ENCODE measurements at regions not wholly inside any gene's neighbourhood (a gene's known extent, or its start where the extent isn't known, plus 50 kb on each side); places are given as distances from the start of the nearest gene placed in this dataset.

GRCh38 chr14:25400607-25401206 is 350.8 kb upstream of the STXBP6 start:
- ChIA-PET POLR2A (no interaction called here), CTCF (interaction anchor here (0.7 to 1.9 kb wide), 9 partner anchors 8 to 691 kb away, joined by 3 to 6 read pairs (median 3); no protein-coding TSS in a partner anchor)
- Histone ChIP-seq H3K9me3 (no peaks in the 10 kb centered on the region), H3K4me1 (no peaks in the 10 kb centered on the region), H3K4me3 (no peak overlapping the region), H3K27ac (no peak overlapping the region), H3K4me2 (no peak overlapping the region)
- DNase-seq (ENCODE audit: low read depth in 1 of 2, low spot score in 1 of 2) (peak in 1 of 2 experiments; percentile 54), ATAC-seq (peak in 1 of 2 experiments; percentile 61; a peak in 2 of 6 replicates), FAIRE-seq (no peak)
- 12% methylated on average over 12 of the region's 12 CpGs for WGBS (ENCODE audit: missing lambda C conversion rate)
- TF ChIP-seq SMC3 (IDR thresholded peaks at IDR 0.05) (no peak), ESRRA (IDR thresholded peaks at IDR 0.05; ENCODE audit: borderline replicate concordance, low read length) (peak; percentile 57; the same call in 1 of the 2 replicates), RAD21 (conservative IDR thresholded peaks at IDR 0.05 in 1 of 2, IDR thresholded peaks at IDR 0.05 in 1 of 2) (peak in 1 of 2 experiments; percentile 42; a peak in 1 of 5 replicates)
- TF ChIP-seq, protein P1, sequence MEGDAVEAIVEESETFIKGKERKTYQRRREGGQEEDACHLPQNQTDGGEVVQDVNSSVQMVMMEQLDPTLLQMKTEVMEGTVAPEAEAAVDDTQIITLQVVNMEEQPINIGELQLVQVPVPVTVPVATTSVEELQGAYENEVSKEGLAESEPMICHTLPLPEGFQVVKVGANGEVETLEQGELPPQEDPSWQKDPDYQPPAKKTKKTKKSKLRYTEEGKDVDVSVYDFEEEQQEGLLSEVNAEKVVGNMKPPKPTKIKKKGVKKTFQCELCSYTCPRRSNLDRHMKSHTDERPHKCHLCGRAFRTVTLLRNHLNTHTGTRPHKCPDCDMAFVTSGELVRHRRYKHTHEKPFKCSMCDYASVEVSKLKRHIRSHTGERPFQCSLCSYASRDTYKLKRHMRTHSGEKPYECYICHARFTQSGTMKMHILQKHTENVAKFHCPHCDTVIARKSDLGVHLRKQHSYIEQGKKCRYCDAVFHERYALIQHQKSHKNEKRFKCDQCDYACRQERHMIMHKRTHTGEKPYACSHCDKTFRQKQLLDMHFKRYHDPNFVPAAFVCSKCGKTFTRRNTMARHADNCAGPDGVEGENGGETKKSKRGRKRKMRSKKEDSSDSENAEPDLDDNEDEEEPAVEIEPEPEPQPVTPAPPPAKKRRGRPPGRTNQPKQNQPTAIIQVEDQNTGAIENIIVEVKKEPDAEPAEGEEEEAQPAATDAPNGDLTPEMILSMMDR (IDR thresholded peaks at IDR 0.05), result peak; percentile 53

GRCh38 chr14:25396128-25396527 is 346.2 kb upstream of the STXBP6 start:
- DNase-seq (ENCODE audit: low read depth in 1 of 2, low spot score in 1 of 2) (no peak), FAIRE-seq (no peak), ATAC-seq (no peak)
- WGBS (ENCODE audit: missing lambda C conversion rate), result 0% methylated on average over 1 of the region's 1 CpG
- CTCF ChIA-PET, result interaction anchor here (0.6 to 1.4 kb wide), 3 partner anchors 10 to 593 kb away, joined by 3 to 5 read pairs (median 3); no protein-coding TSS in a partner anchor
- H3K27ac ChIP-seq, result no peak overlapping the region
- POLR2A ChIA-PET, result no interaction called here
- no peak overlapping the region for H3K4me3 ChIP-seq
- H3K4me2 ChIP-seq, result no peak overlapping the region
- TF ChIP-seq, protein P2, sequence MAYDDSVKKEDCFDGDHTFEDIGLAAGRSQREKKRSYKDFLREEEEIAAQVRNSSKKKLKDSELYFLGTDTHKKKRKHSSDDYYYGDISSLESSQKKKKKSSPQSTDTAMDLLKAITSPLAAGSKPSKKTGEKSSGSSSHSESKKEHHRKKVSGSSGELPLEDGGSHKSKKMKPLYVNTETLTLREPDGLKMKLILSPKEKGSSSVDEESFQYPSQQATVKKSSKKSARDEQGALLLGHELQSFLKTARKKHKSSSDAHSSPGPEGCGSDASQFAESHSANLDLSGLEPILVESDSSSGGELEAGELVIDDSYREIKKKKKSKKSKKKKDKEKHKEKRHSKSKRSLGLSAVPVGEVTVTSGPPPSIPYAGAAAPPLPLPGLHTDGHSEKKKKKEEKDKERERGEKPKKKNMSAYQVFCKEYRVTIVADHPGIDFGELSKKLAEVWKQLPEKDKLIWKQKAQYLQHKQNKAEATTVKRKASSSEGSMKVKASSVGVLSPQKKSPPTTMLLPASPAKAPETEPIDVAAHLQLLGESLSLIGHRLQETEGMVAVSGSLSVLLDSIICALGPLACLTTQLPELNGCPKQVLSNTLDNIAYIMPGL (CRISPR knock-in tag; IDR thresholded peaks at IDR 0.05; ENCODE audit: borderline replicate concordance), result no peak
- no peak for TF ChIP-seq SMC3 (IDR thresholded peaks at IDR 0.05)
- TF ChIP-seq CBX2 (IDR thresholded peaks at IDR 0.05; ENCODE audit: borderline replicate concordance, low read depth), result no peak
- TF ChIP-seq CBX8 (IDR thresholded peaks at IDR 0.05), result no peak
- no peak for TF ChIP-seq RNF2 (IDR thresholded peaks at IDR 0.05; ENCODE audit: borderline replicate concordance, low read depth)
- H3K4me1 ChIP-seq, result no peaks in the 10 kb centered on the region
- no peaks in the 10 kb centered on the region for H3K9me3 ChIP-seq

DNA sequence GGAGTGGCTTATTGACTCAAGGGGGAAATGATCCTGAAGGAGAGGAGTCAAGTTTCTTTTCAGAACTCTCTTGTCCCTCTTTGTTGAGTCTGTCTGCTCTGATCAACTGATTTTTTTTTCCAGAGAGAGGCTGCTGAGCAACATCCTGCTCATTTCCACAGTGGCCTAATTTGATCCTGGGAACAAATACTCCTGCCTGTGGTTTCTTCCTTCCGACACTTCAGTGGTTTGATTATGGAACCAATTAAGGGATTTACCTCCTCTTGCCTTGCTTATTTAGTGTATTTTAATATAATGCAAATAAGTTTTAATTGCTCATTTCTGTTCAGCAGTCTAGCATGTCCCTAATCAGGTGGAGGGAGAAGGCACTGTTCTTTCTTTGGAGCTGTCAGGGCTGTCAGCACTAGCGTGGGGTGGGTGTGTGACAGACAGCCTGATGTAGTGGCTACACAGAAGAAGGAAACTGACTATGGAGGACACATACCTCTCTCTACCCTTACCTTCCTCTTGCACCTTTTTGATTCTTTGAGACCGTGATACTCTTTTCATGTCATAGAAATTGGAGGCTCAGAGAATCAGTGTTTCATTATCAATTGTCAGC is 344.9 kb upstream of the STXBP6 start:
- POLR2A ChIA-PET, result no interaction called here
- Histone ChIP-seq H3K4me3 (no peak overlapping the region), H3K27ac (no peak overlapping the region), H3K9me3 (no peaks in the 10 kb centered on the region), H3K4me1 (no peaks in the 10 kb centered on the region), H3K4me2 (no peak overlapping the region)
- FAIRE-seq, result no peak
- WGBS (ENCODE audit: missing lambda C conversion rate), result 18% methylated on average over 3 of the region's 3 CpGs
- no peak for TF ChIP-seq EP300 (IDR thresholded peaks at IDR 0.05)
- no peak for TF ChIP-seq KDM5A (IDR thresholded peaks at IDR 0.05)
- TF ChIP-seq CHD4 (IDR thresholded peaks at IDR 0.05; ENCODE audit: borderline replicate concordance), result no peak
- no peak for TF ChIP-seq RCOR1 (IDR thresholded peaks at IDR 0.05; ENCODE audit: low read depth, low read length)
- no peak for TF ChIP-seq CEBPB (IDR thresholded peaks at IDR 0.05)
- no peak for TF ChIP-seq E2F6 (IDR thresholded peaks at IDR 0.05; ENCODE audit: borderline replicate concordance, low read depth)
- no peak for TF ChIP-seq HEYL (CRISPR knock-in tag; IDR thresholded peaks at IDR 0.05)
- TF ChIP-seq ZC3H11A (IDR thresholded peaks at IDR 0.05), result no peak
- TF ChIP-seq NFE2L2 (conservative IDR thresholded peaks at IDR 0.05; ENCODE audit: low read length), result no peak
- no peak for TF ChIP-seq MAZ (IDR thresholded peaks at IDR 0.05; ENCODE audit: borderline replicate concordance, low read depth, low read length)
- no peak for TF ChIP-seq HOXA7 (CRISPR knock-in tag; IDR thresholded peaks at IDR 0.05)
- DNase-seq (ENCODE audit: low read depth in 1 of 2, low spot score in 1 of 2), result no peak
- no peak for ATAC-seq
- CTCF ChIA-PET, result interaction anchor here (1.4 kb wide), 1 partner anchor 11 kb away, joined by 5 read pairs; no protein-coding TSS in a partner anchor
